ENCODE measurements at regions not wholly inside any gene's neighbourhood (a gene's known extent, or its start where the extent isn't known, plus 50 kb on each side); places are given as distances from the start of the nearest gene placed in this dataset.

- intact Hi-C loops (cut with DNase I), result no loop called here
- no peaks in the 10 kb centered on the region for H3K27me3 ChIP-seq
- TF ChIP-seq CTCF (IDR thresholded peaks at IDR 0.05), result no peak
- no peaks in the 10 kb centered on the region for H3K9me3 ChIP-seq
- H3K9ac ChIP-seq (ENCODE audit: low read depth in 2 of 2, low read length in 2 of 2), result no peak overlapping the region
- H3K4me3 ChIP-seq, result no peak overlapping the region
- no peaks in the 10 kb centered on the region for H3K36me3 ChIP-seq
- H3K27ac ChIP-seq, result no peak overlapping the region
- no peaks in the 10 kb centered on the region for H3K4me1 ChIP-seq
- DNase-seq, result no peak
Observed at GRCh38 chr3:14279626-14280061, 101.0 kb downstream of the LSM3 start.

GRCh38 chr3:14280326-14280725 is 101.7 kb downstream of the LSM3 start:
- Histone ChIP-seq H3K27ac (no peak overlapping the region), H3K4me3 (no peak overlapping the region), H3K27me3 (no peaks in the 10 kb centered on the region), H3K4me1 (no peaks in the 10 kb centered on the region), H3K9ac (ENCODE audit: low read depth in 2 of 2, low read length in 2 of 2) (no peak overlapping the region), H3K9me3 (no peaks in the 10 kb centered on the region), H3K36me3 (no peaks in the 10 kb centered on the region)
- DNase-seq, result no peak
- no peak for TF ChIP-seq CTCF (IDR thresholded peaks at IDR 0.05)
- intact Hi-C loops (cut with DNase I), result no loop called here

- no peak overlapping the region for H3K27ac ChIP-seq
- no peak for TF ChIP-seq CTCF (IDR thresholded peaks at IDR 0.05)
- H3K36me3 ChIP-seq, result no peaks in the 10 kb centered on the region
- DNase-seq, result no peak
- intact Hi-C loops (cut with DNase I), result no loop called here
- H3K27me3 ChIP-seq, result no peaks in the 10 kb centered on the region
- H3K4me3 ChIP-seq, result no peak overlapping the region
- H3K9ac ChIP-seq (ENCODE audit: low read depth in 2 of 2, low read length in 2 of 2), result no peak overlapping the region
- H3K9me3 ChIP-seq, result no peaks in the 10 kb centered on the region
- no peaks in the 10 kb centered on the region for H3K4me1 ChIP-seq
Observed at GRCh38 chr3:14281053-14281452, 102.4 kb downstream of the LSM3 start.

GRCh38 chr3:14282001-14282705 is 103.5 kb downstream of the LSM3 start:
- H3K36me3 ChIP-seq, result no peaks in the 10 kb centered on the region
- no peaks in the 10 kb centered on the region for H3K4me1 ChIP-seq
- no peak overlapping the region for H3K4me3 ChIP-seq
- no peak for TF ChIP-seq CTCF (IDR thresholded peaks at IDR 0.05)
- H3K27ac ChIP-seq, result no peak overlapping the region
- no peaks in the 10 kb centered on the region for H3K9me3 ChIP-seq
- H3K9ac ChIP-seq (ENCODE audit: low read depth in 2 of 2, low read length in 2 of 2), result no peak overlapping the region
- intact Hi-C loops (cut with DNase I), result no loop called here
- no peak for DNase-seq
- H3K27me3 ChIP-seq, result no peaks in the 10 kb centered on the region

- intact Hi-C loops (cut with DNase I), result no loop called here
- DNase-seq, result no peak
Observed at GRCh38 chr3:14282706-14283075, 104.1 kb downstream of the LSM3 start.

More at GRCh38 chr3:14282706-14283075, 104.1 kb downstream of the LSM3 start:
- Histone ChIP-seq H3K27me3 (no peaks in the 10 kb centered on the region), H3K4me3 (no peak overlapping the region), H3K9me3 (no peaks in the 10 kb centered on the region), H3K9ac (ENCODE audit: low read depth in 2 of 2, low read length in 2 of 2) (no peak overlapping the region), H3K27ac (no peak overlapping the region), H3K4me1 (no peaks in the 10 kb centered on the region), H3K36me3 (no peaks in the 10 kb centered on the region)
- TF ChIP-seq CTCF (IDR thresholded peaks at IDR 0.05), result no peak

Measured in colonic mucosa (tissue), 4 donors.